HG02981 (cell line): ENCODE measurements at regions not wholly inside any gene's neighbourhood (a gene's known extent, or its start where the extent isn't known, plus 50 kb on each side); places are given as distances from the start of the nearest gene placed in this dataset.

Experiments
- ATAC-seq: cut with Tn5 transposase; IDR thresholded peaks from one replicate; pipeline ENCODE4 v1.9.1; 2021; ENCODE audit warnings: mild to moderate bottlenecking, moderate library complexity; ENCODE audit not compliant: unreplicated experiment

- ATAC-seq = no peak
These were observed 52.7 kb upstream of the PELI1 start for GRCh38 chr2:64196963-64197362.

- no peak for ATAC-seq
These were observed 56.9 kb upstream of the PELI1 start for GRCh38 chr2:64201151-64201550.

- ATAC-seq = no peak
These were observed 58.1 kb upstream of the PELI1 start for GRCh38 chr2:64202206-64202845.

GRCh38 chr2:64203131-64203857 is 59.1 kb upstream of the PELI1 start:
- ATAC-seq = no peak

- peak; percentile 52 for ATAC-seq
These were observed 59.8 kb upstream of the PELI1 start for GRCh38 chr2:64203858-64204632.

GRCh38 chr2:64204703-64205102 is 60.5 kb upstream of the PELI1 start:
- no peak for ATAC-seq

GRCh38 chr2:64205415-64205814 is 61.2 kb upstream of the PELI1 start:
- ATAC-seq = no peak

- no peak for ATAC-seq
These were observed 63.4 kb upstream of the PELI1 start for GRCh38 chr2:64207573-64207972.

GRCh38 chr2:64210816-64211215 is 66.6 kb upstream of the PELI1 start:
- ATAC-seq = no peak

GRCh38 chr2:64211276-64211921 is 67.2 kb upstream of the PELI1 start:
- ATAC-seq = no peak

- ATAC-seq = no peak
These were observed 68.1 kb upstream of the PELI1 start for GRCh38 chr2:64212346-64212745.

GRCh38 chr2:64212801-64213321 is 68.6 kb upstream of the PELI1 start:
- peak; percentile 42 for ATAC-seq

GRCh38 chr2:64213532-64214275 is 69.5 kb upstream of the PELI1 start:
- peak; percentile 33 for ATAC-seq

GRCh38 chr2:64214281-64215115 is 70.3 kb upstream of the PELI1 start:
- ATAC-seq = peak; percentile 44

GRCh38 chr2:64217198-64217869 is 73.1 kb upstream of the PELI1 start:
- no peak for ATAC-seq

GRCh38 chr2:64218137-64218802 is 74.0 kb upstream of the PELI1 start:
- no peak for ATAC-seq

- no peak for ATAC-seq
These were observed 74.9 kb upstream of the PELI1 start for GRCh38 chr2:64219149-64219548.

- no peak for ATAC-seq
These were observed 76.0 kb upstream of the PELI1 start for GRCh38 chr2:64220265-64220664.
